ENCODE measurements at regions not wholly inside any gene's neighbourhood (a gene's known extent, or its start where the extent isn't known, plus 50 kb on each side); places are given as distances from the start of the nearest gene placed in this dataset.
"Not testable (repeated sequence)": the region's sequence is repeated elsewhere in the genome, so short reads cannot be mapped to it uniquely, and the experiment has no call there.

GRCh38 chr7:119482209-119482608 is 790.8 kb upstream of the KCND2 start:
- no peak for DNase-seq

- no peak for DNase-seq
Observed at GRCh38 chr7:119482671-119483070, 790.3 kb upstream of the KCND2 start.

GRCh38 chr7:119483364-119483763 is 789.6 kb upstream of the KCND2 start:
- no peak for DNase-seq

GRCh38 chr7:119514326-119514725 is 758.6 kb upstream of the KCND2 start:
- no peak for DNase-seq

- no peak for DNase-seq
Observed at GRCh38 chr7:119515214-119515613, 757.8 kb upstream of the KCND2 start.

- no peak for DNase-seq
Observed at GRCh38 chr7:119515962-119516361, 757.0 kb upstream of the KCND2 start.

GRCh38 chr7:119522263-119522662 is 750.7 kb upstream of the KCND2 start:
- DNase-seq: no peak

- DNase-seq: no peak
Observed at GRCh38 chr7:119522698-119523097, 750.3 kb upstream of the KCND2 start.

GRCh38 chr7:119545118-119545517 is 727.9 kb upstream of the KCND2 start:
- no peak for DNase-seq

GRCh38 chr7:119555788-119556187 is 717.2 kb upstream of the KCND2 start:
- no peak for DNase-seq

- DNase-seq: no peak
Observed at GRCh38 chr7:119556436-119556835, 716.5 kb upstream of the KCND2 start.

- DNase-seq: no peak
Observed at GRCh38 chr7:119561751-119562150, 711.2 kb upstream of the KCND2 start.

- no peak for DNase-seq
Observed at GRCh38 chr7:119562839-119563238, 710.1 kb upstream of the KCND2 start.

- DNase-seq: no peak
Observed at GRCh38 chr7:119571666-119572065, 701.3 kb upstream of the KCND2 start.

- no peak for DNase-seq
Observed at GRCh38 chr7:119572132-119572531, 700.8 kb upstream of the KCND2 start.

GRCh38 chr7:119572541-119572940 is 700.4 kb upstream of the KCND2 start:
- DNase-seq: no peak

GRCh38 chr7:119578116-119578515 is 694.9 kb upstream of the KCND2 start:
- no peak for DNase-seq

- no peak for DNase-seq
Observed at GRCh38 chr7:119594956-119595355, 678.0 kb upstream of the KCND2 start.

- DNase-seq: no peak
Observed at GRCh38 chr7:119596651-119597050, 676.3 kb upstream of the KCND2 start.

- DNase-seq: no peak
Observed at GRCh38 chr7:119606297-119606696, 666.7 kb upstream of the KCND2 start.

- DNase-seq: no peak
Observed at GRCh38 chr7:119620769-119621168, 652.2 kb upstream of the KCND2 start.

GRCh38 chr7:119623427-119623826 is 649.5 kb upstream of the KCND2 start:
- no peak for DNase-seq

GRCh38 chr7:119630406-119630969 is 642.5 kb upstream of the KCND2 start:
- DNase-seq: no peak

- DNase-seq: not testable (repeated sequence)
Observed at GRCh38 chr7:119633812-119634211, 639.2 kb upstream of the KCND2 start.

GRCh38 chr7:119640326-119640725 is 632.6 kb upstream of the KCND2 start:
- no peak for DNase-seq

GRCh38 chr7:119640861-119641260 is 632.1 kb upstream of the KCND2 start:
- DNase-seq: no peak
